ENCODE measurements at regions not wholly inside any gene's neighbourhood (a gene's known extent, or its start where the extent isn't known, plus 50 kb on each side); places are given as distances from the start of the nearest gene placed in this dataset.

DNA sequence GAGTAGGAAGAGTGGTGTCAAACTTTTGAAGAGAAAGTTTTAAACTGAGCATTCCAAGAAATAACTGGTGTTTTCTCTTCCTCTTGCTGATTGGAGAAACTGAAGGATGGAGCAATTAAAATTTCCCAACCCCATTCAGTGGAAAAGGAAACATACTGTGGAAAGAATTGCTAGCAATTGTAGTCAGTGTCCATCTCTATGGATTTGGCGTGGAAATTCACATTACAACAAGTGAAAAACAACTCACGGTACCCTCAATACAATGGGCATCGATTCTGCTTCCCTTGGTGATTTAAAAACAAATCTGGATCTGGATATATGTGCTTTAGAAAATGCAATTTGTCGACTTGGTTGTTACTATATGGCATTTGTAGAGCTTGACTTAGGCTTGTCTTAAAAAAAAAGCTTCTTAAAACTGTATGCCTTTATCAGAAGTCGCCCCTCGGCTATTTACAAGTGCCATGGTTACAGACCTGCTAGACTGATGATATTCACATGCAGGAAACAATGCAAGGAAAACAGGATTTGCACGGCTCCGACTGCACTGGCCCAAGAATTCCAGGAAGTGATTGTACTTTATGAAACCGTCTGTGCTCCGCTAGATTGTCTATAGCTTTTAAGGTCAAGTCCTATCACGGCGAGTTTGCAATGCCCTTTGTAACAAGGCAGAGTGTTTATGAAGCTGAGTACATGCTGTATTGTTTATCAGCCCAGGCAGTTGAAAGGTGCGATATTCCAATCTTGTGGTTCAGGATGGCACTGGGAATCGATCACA lies 131.7 kb upstream of the PHACTR1 start:
- DNase-seq (ENCODE audit: low read depth in 2 of 2) = no peak

- no peak for DNase-seq (ENCODE audit: low read depth in 2 of 2)
Measured at GRCh38 chr6:12585497-12585958, 131.0 kb upstream of the PHACTR1 start.

GRCh38 chr6:12586721-12587480 lies 129.7 kb upstream of the PHACTR1 start:
- DNase-seq (ENCODE audit: low read depth in 2 of 2) = no peak

DNA sequence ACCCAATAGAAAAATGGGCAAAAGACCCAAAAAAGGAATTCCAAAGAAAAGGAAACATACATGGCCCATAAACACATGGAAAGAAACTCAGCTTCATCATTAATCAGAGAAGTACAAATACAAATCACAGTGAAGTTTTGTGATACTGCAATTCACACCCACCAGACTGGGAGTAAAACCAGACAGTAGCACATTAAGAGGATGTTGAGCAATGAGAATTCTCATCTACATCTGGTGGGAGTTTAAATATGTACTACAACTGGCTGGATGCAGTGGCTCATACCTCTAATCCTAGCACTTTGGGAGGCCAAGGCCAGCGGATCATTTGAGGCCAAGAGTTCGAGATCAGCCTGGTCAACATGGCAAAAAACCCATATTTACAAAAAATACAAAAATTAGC lies 125.7 kb upstream of the PHACTR1 start:
- no peak for DNase-seq (ENCODE audit: low read depth in 2 of 2)

GRCh38 chr6:12592634-12593033 lies 123.9 kb upstream of the PHACTR1 start:
- no peak for DNase-seq (ENCODE audit: low read depth in 2 of 2)

- DNase-seq (ENCODE audit: low read depth in 2 of 2) = no peak
Measured at GRCh38 chr6:12593771-12594529, 122.6 kb upstream of the PHACTR1 start.

DNA sequence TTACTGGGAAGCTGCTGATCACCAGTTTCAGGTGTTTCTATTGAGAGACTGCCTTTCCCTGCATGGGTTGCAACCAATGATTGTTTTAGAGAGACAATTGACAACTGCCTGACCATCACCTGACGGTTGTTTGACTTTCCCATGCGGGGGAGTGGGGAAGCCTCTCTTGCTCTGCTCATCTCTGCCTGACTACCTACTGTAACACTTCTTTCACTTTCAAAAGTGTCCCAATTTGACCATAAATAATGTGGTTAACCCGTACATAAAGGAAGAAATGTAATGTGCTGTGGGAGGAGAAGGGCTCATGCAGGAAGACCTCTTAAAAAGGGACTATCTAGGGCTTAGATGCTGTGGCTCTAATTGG lies 122.1 kb upstream of the PHACTR1 start:
- DNase-seq (ENCODE audit: low read depth in 2 of 2) = no peak

DNA sequence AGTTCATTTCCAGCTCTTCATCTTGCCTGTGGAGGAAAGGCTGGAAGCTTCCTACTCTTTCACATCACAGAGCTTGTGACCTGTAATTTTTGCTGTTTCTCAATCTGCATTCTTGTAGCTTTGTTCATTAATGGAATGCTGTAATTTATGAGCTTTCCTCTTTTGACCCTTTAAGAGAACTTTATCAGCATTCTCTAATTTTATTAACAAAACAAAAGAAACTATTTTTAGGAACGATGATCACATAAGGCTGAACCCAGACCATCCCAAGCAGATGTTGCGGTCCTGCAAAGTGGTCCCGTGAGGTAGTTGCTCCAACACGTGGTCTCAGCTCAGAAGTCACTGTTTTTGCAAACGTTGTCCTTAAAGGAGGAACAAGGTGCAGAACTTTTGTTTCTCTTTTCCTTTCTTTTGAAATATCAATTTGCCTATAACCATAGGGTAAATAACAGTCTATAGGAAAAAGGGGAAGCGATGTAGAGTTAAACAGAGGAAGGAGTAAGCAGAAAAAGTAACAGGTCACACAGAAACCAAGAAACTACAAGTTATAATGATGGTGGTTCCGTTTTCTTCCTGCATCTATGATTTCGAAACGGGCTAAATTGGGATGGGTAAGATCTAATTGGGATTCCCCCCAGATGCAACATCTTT lies 121.3 kb upstream of the PHACTR1 start:
- no peak for DNase-seq (ENCODE audit: low read depth in 2 of 2)

DNA sequence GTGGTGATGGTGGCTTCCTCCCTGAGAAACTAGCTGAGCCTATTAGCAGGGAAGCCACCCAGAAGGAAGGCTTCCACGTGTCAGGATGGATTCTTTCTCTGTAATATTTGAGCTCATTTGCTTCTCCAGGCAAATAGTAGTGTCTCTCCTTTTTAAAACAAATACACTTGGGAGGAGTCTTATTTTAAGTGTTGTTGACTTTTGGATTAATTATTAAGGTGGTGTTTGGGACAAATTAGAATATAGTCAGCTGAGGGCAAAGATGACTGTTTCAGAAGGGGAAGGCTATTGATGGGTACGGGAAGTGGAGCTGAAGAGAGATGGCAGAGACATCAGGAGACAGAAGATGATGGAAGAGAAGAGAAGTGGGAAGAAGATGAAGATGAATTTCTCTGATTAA lies 119.8 kb upstream of the PHACTR1 start:
- no peak for DNase-seq (ENCODE audit: low read depth in 2 of 2)

DNA sequence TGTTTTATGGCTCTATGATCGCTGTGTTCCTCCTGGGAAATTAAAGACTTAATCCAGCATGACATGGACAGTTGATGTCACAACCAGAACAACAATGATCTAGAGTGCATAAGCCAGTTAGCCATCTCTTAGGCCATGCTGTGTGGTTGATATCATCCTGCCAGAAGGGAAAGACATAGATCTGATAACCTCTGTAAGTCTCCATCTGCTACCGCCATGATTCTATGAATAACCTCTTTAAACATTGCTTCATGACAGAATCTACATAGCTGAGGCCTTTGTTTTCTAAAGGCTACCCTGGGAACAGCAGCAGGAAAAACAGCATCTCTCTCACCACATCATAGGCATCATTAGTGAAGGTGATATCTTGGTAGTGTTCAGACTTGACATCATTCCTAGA lies 117.6 kb upstream of the PHACTR1 start:
- no peak for DNase-seq (ENCODE audit: low read depth in 2 of 2)

DNA sequence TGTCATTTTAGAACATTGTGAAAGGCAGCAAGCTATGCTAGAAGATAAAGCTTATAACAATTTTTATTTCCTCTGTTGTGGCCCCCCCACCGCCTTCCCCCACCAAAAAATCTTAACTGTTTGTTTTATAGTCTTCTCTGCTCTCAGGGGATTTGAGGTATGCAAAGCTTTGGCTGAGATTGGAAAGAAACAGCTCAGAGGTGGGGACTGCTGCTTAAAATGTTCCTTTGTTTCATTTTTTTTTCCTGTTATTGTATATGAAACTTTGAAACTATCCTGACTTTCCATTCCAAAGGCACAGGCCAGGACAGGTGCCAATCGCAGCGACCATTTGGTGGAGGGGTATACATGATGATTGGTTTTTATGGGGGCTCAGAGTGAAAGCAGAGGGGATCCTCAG lies 114.7 kb upstream of the PHACTR1 start:
- no peak for DNase-seq (ENCODE audit: low read depth in 2 of 2)

GRCh38 chr6:12602342-12602741 lies 114.2 kb upstream of the PHACTR1 start:
- no peak for DNase-seq (ENCODE audit: low read depth in 2 of 2)

- DNase-seq (ENCODE audit: low read depth in 2 of 2) = no peak
Measured at GRCh38 chr6:12602951-12603672, 113.5 kb upstream of the PHACTR1 start.

- DNase-seq (ENCODE audit: low read depth in 2 of 2) = no peak
Measured at GRCh38 chr6:12603673-12604049, 112.9 kb upstream of the PHACTR1 start.

- DNase-seq (ENCODE audit: low read depth in 2 of 2) = peak in 1 of 2 donors; percentile 8
Measured at GRCh38 chr6:12605888-12606345, 110.7 kb upstream of the PHACTR1 start.

DNA sequence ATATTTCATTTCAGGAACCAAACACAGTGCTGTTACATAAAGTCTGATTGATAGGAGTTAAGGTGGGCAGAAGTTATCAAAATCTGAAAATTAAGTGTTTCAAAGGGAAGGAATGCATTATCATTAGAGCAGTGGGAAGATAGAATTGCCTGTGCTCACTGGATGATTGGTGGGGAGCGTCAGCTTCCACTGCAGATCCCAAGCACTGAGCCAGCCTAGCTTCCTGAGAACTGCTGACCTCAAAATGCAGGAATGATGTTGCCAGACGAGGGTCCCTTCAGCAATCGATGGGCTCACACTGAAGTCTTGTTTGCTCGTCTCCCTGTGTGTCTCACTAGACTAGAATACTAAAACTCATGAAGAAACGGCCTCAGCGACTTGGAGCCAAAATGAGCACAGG lies 110.0 kb upstream of the PHACTR1 start:
- no peak for DNase-seq (ENCODE audit: low read depth in 2 of 2)

- DNase-seq (ENCODE audit: low read depth in 2 of 2) = no peak
Measured at GRCh38 chr6:12608016-12608860, 108.3 kb upstream of the PHACTR1 start.

GRCh38 chr6:12608874-12609273 lies 107.7 kb upstream of the PHACTR1 start:
- DNase-seq (ENCODE audit: low read depth in 2 of 2) = no peak

GRCh38 chr6:12609751-12610150 lies 106.8 kb upstream of the PHACTR1 start:
- DNase-seq (ENCODE audit: low read depth in 2 of 2) = no peak

DNA sequence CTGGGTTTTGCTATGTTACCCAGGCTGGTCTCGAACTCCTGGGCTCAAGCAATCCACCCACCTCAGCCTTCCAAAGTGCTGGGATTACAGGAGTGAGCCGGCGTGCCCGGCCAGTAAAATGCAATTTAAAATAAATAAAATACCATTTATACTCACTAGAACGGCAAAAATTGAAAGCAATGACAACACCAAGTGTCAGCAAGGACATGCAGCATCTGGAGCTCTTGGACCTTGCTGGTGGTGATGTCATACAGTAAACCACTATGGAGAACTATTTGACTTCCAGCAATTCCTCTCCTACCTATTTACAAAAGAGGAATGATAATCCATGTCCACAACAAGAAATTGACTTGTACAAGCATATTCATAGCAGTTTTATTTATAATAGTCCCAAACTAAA lies 105.7 kb upstream of the PHACTR1 start:
- no peak for DNase-seq (ENCODE audit: low read depth in 2 of 2)

All from stimulated activated CD8-positive, alpha-beta memory T cell treated with anti-CD3 and anti-CD28 coated beads, Interleukin-2, amount 100 ng/mL, for 48 hours (primary cell).